GM12892 (cell line): ENCODE measurements at regions not wholly inside any gene's neighbourhood (a gene's known extent, or its start where the extent isn't known, plus 50 kb on each side); places are given as distances from the start of the nearest gene placed in this dataset.

Experiments used
- POLR2A ChIP-seq: IDR thresholded peaks from 2 replicates; pipeline ENCODE4 v1.6.1; 2011; ENCODE audit warnings: low read depth, low read length, control low read depth
- TAF1 ChIP-seq: IDR thresholded peaks from 2 replicates; pipeline ENCODE4 v1.6.1; 2011; ENCODE audit warnings: low read depth, mild to moderate bottlenecking, control low read depth, low read length, borderline replicate concordance

DNA sequence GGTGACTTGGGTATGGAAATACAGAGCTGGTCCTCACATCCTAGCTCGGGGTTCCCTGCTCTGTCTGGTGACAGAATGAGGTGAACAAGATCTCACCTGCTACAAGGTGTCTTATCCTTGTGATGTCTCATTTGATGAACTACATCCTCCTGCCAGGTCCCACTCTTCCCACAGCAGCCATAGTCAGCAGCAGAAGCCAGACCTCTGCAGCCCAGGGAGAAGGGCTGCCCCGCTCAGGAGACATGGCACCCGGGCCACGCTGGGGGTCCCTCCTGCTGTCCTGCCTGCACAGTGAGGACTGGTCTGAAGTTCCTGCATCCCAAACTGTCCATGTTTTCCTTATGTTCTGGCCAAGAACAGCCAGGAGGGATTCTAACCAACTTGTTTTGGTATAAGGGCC, 414.1 kb downstream of the CTTN start:
- no peak for TF ChIP-seq POLR2A
- no peak for TF ChIP-seq TAF1
